ENCODE measurements at regions not wholly inside any gene's neighbourhood (a gene's known extent, or its start where the extent isn't known, plus 50 kb on each side); places are given as distances from the start of the nearest gene placed in this dataset.

GRCh38 chr20:61123286-61123685, 128.8 kb upstream of the CDH4 start:
- Histone ChIP-seq H3K9me3 (ENCODE audit: severe bottlenecking) (no peaks in the 10 kb centered on the region), H3K4me3 (ENCODE audit: low read depth, low read length) (no peak overlapping the region), H3K27me3 (ENCODE audit: insufficient read depth, low read depth, severe bottlenecking) (peaks cover 85% of the 10 kb centered on the region), H3K27ac (no peak overlapping the region), H3K36me3 (no peaks in the 10 kb centered on the region)
- TF ChIP-seq CTCF (IDR thresholded peaks at IDR 0.05; ENCODE audit: low read depth, low read length), result no peak
- no peak for DNase-seq

GRCh38 chr20:61123751-61124368, 128.2 kb upstream of the CDH4 start:
- Histone ChIP-seq H3K27ac (no peak overlapping the region), H3K27me3 (ENCODE audit: insufficient read depth, low read depth, severe bottlenecking) (peaks cover 84% of the 10 kb centered on the region)

DNA sequence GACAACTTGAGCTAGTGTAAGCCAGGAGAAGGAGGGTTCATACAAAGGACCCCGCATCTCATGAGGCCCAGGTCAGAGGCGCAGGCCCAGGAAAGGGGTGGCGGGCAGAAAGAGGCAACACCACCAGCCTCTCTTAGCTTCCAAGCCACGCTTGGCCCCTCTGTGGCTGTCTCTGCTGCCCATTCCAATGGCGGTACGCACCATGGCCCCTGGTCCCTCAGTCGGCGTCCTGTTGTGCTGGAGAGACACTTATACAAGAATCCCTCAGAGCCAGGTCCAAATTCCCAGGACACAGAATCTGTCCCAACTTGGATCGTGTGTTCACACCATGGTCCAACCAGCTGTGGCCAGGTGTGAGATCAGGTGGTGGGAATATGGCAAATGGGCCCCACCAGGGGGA, 127.0 kb upstream of the CDH4 start:
- TF ChIP-seq CTCF (IDR thresholded peaks at IDR 0.05; ENCODE audit: low read depth, low read length), result no peak
- H3K27ac ChIP-seq, result no peak overlapping the region
- peaks cover 83% of the 10 kb centered on the region for H3K27me3 ChIP-seq (ENCODE audit: insufficient read depth, low read depth, severe bottlenecking)

More at GRCh38 chr20:61123751-61124368, 128.2 kb upstream of the CDH4 start:
- no peak for DNase-seq
- no peak for TF ChIP-seq CTCF (IDR thresholded peaks at IDR 0.05; ENCODE audit: low read depth, low read length)
- Histone ChIP-seq H3K36me3 (no peaks in the 10 kb centered on the region), H3K9me3 (ENCODE audit: severe bottlenecking) (no peaks in the 10 kb centered on the region), H3K4me3 (ENCODE audit: low read depth, low read length) (no peak overlapping the region)

GRCh38 chr20:61125546-61126180, 126.4 kb upstream of the CDH4 start:
- Histone ChIP-seq H3K36me3 (no peaks in the 10 kb centered on the region), H3K4me3 (ENCODE audit: low read depth, low read length) (no peak overlapping the region), H3K27ac (no peak overlapping the region), H3K9me3 (ENCODE audit: severe bottlenecking) (no peaks in the 10 kb centered on the region), H3K27me3 (ENCODE audit: insufficient read depth, low read depth, severe bottlenecking) (peaks cover 84% of the 10 kb centered on the region)
- no peak for TF ChIP-seq CTCF (IDR thresholded peaks at IDR 0.05; ENCODE audit: low read depth, low read length)
- no peak for DNase-seq

More for the DNA sequence above, 127.0 kb upstream of the CDH4 start:
- no peak overlapping the region for H3K4me3 ChIP-seq (ENCODE audit: low read depth, low read length)
- no peaks in the 10 kb centered on the region for H3K36me3 ChIP-seq
- no peaks in the 10 kb centered on the region for H3K9me3 ChIP-seq (ENCODE audit: severe bottlenecking)
- DNase-seq, result no peak

GRCh38 chr20:61126369-61127195, 125.5 kb upstream of the CDH4 start:
- Histone ChIP-seq H3K9me3 (ENCODE audit: severe bottlenecking) (no peaks in the 10 kb centered on the region), H3K27ac (no peak overlapping the region), H3K36me3 (no peaks in the 10 kb centered on the region), H3K27me3 (ENCODE audit: insufficient read depth, low read depth, severe bottlenecking) (peaks cover 89% of the 10 kb centered on the region), H3K4me3 (ENCODE audit: low read depth, low read length) (no peak overlapping the region)
- no peak for DNase-seq
- no peak for TF ChIP-seq CTCF (IDR thresholded peaks at IDR 0.05; ENCODE audit: low read depth, low read length)

Measured in WERI-Rb-1 (cell line).